ENCODE measurements at regions not wholly inside any gene's neighbourhood (a gene's known extent, or its start where the extent isn't known, plus 50 kb on each side); places are given as distances from the start of the nearest gene placed in this dataset.

DNA sequence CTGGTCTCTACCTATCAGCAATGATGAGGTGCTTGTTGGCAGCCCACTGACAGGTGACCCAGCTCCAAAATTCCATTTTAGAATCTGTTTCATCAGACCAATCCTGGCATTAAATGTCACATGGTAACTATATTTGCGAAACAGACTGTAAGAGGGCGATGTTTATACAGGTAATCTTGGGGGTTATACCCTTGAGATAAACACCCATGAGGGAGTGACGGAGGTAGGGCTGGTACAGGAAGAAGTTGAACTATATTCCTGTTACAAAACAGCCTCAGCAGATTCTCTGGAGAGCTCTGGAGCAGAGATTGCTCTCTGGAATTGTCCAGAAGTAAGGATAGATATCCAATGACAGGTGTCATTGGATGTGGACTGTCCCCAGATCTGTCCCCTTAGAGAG, 444.8 kb upstream of the DPP6 start (continued):
- no peak for TF ChIP-seq YEATS2 (CRISPR knock-in tag; IDR thresholded peaks at IDR 0.05; ENCODE audit: borderline replicate concordance)
- TF ChIP-seq, protein P1, sequence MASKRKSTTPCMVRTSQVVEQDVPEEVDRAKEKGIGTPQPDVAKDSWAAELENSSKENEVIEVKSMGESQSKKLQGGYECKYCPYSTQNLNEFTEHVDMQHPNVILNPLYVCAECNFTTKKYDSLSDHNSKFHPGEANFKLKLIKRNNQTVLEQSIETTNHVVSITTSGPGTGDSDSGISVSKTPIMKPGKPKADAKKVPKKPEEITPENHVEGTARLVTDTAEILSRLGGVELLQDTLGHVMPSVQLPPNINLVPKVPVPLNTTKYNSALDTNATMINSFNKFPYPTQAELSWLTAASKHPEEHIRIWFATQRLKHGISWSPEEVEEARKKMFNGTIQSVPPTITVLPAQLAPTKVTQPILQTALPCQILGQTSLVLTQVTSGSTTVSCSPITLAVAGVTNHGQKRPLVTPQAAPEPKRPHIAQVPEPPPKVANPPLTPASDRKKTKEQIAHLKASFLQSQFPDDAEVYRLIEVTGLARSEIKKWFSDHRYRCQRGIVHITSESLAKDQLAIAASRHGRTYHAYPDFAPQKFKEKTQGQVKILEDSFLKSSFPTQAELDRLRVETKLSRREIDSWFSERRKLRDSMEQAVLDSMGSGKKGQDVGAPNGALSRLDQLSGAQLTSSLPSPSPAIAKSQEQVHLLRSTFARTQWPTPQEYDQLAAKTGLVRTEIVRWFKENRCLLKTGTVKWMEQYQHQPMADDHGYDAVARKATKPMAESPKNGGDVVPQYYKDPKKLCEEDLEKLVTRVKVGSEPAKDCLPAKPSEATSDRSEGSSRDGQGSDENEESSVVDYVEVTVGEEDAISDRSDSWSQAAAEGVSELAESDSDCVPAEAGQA (IDR thresholded peaks at IDR 0.05; ENCODE audit: low read depth) = no peak
- TF ChIP-seq, protein P1 (CRISPR knock-in tag; IDR thresholded peaks at IDR 0.05; ENCODE audit: borderline replicate concordance) = no peak

DNA sequence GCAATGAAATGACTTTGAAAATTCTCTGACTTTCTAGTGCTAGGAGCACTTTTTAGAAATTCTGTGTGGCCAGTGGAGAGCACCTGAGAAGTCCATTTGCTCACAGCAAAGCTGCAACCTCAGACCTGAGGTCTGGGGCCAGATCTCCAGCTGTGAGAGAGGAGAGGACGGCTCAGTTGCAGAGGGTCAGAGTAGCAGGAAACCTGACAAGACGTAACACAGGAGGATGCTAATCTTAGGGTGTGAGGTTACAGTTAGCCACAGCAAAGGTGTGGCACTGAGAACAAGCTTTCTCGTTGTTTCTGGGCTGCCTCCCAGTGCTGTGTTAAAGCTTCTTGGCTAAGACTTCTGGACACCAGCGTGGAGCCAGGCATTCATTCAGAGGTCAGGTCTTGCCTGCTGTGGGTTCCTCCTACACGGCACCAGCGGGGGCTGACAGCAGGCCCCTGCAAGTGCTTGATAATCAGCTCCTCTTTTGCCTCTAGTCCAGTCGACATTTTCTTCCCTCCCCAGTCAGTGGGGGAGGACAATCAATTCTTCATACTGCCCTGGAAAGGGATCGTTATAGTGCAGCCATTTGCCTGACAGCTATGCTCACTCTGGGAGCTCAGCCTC, 435.4 kb upstream of the DPP6 start:
- Histone ChIP-seq H3K4me1 (ENCODE audit: insufficient read depth, low read length) (no peaks in the 10 kb centered on the region), H4K20me1 (ENCODE audit: insufficient read depth, low read length) (no peaks in the 10 kb centered on the region), H3K9ac (ENCODE audit: insufficient read depth, low read depth, low read length) (no peak overlapping the region), H3K79me2 (ENCODE audit: insufficient read depth, low read length) (no peaks in the 10 kb centered on the region), H3K27me3 (ENCODE audit: control insufficient read depth in 1 of 2, insufficient read depth in 2 of 2, low read length in 2 of 2) (no peaks in the 10 kb centered on the region), H3K4me3 (replicated peaks in 1 of 3; ENCODE audit: insufficient read depth in 1 of 3, low read depth in 2 of 3, low read length in 3 of 3) (no peak overlapping the region), H3K4me2 (ENCODE audit: low read depth, low read length) (no peak overlapping the region), H3K27ac (ENCODE audit: extremely low read length, insufficient read depth, low read length) (no peak overlapping the region), H3K9me3 (ENCODE audit: low read length) (peaks cover 11% of the 10 kb centered on the region; the same call in 1 of the 2 replicates), H2AFZ (ENCODE audit: low read length) (no peak overlapping the region), H3K36me3 (replicated peaks in 1 of 2; ENCODE audit: control insufficient read depth in 1 of 2, insufficient read depth in 2 of 2, low read length in 2 of 2) (no peaks in the 10 kb centered on the region)
- intact Hi-C loops (cut with micrococcal nuclease; ENCODE audit: unreplicated experiment) = no loop called here
- no peak for ATAC-seq
- ChIA-PET POLR2A (no interaction called here), CTCF (ENCODE audit: low intra/inter-chr PET ratio, low total read pairs) (no interaction called here)
- FAIRE-seq = no peak
- in situ Hi-C loops (cut with HindIII; ENCODE audit: extremely low pct_ligation_motif_present, low pct_unique_long_range_greater_than_20kb) = no loop called here
- DNase-seq (ENCODE audit: low spot score) = no peak
- WGBS (ENCODE audit: low lambda C conversion rate) = 0% methylated on average over 7 of the region's 8 CpGs
- no TSS peak for BruUV-seq (replicated peaks)
- TF ChIP-seq, protein P2, sequence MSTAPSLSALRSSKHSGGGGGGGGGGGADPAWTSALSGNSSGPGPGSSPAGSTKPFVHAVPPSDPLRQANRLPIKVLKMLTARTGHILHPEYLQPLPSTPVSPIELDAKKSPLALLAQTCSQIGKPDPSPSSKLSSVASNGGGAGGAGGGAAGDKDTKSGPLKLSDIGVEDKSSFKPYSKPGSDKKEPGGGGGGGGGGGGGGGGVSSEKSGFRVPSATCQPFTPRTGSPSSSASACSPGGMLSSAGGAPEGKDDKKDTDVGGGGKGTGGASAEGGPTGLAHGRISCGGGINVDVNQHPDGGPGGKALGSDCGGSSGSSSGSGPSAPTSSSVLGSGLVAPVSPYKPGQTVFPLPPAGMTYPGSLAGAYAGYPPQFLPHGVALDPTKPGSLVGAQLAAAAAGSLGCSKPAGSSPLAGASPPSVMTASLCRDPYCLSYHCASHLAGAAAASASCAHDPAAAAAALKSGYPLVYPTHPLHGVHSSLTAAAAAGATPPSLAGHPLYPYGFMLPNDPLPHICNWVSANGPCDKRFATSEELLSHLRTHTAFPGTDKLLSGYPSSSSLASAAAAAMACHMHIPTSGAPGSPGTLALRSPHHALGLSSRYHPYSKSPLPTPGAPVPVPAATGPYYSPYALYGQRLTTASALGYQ (CRISPR knock-in tag; IDR thresholded peaks at IDR 0.05) = no peak
- TF ChIP-seq, protein P3, sequence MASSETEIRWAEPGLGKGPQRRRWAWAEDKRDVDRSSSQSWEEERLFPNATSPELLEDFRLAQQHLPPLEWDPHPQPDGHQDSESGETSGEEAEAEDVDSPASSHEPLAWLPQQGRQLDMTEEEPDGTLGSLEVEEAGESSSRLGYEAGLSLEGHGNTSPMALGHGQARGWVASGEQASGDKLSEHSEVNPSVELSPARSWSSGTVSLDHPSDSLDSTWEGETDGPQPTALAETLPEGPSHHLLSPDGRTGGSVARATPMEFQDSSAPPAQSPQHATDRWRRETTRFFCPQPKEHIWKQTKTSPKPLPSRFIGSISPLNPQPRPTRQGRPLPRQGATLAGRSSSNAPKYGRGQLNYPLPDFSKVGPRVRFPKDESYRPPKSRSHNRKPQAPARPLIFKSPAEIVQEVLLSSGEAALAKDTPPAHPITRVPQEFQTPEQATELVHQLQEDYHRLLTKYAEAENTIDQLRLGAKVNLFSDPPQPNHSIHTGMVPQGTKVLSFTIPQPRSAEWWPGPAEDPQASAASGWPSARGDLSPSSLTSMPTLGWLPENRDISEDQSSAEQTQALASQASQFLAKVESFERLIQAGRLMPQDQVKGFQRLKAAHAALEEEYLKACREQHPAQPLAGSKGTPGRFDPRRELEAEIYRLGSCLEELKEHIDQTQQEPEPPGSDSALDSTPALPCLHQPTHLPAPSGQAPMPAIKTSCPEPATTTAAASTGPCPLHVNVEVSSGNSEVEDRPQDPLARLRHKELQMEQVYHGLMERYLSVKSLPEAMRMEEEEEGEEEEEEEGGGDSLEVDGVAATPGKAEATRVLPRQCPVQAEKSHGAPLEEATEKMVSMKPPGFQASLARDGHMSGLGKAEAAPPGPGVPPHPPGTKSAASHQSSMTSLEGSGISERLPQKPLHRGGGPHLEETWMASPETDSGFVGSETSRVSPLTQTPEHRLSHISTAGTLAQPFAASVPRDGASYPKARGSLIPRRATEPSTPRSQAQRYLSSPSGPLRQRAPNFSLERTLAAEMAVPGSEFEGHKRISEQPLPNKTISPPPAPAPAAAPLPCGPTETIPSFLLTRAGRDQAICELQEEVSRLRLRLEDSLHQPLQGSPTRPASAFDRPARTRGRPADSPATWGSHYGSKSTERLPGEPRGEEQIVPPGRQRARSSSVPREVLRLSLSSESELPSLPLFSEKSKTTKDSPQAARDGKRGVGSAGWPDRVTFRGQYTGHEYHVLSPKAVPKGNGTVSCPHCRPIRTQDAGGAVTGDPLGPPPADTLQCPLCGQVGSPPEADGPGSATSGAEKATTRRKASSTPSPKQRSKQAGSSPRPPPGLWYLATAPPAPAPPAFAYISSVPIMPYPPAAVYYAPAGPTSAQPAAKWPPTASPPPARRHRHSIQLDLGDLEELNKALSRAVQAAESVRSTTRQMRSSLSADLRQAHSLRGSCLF (CRISPR knock-in tag; IDR thresholded peaks at IDR 0.05; ENCODE audit: borderline replicate concordance) = no peak
- no peak for TF ChIP-seq NCOA5 (CRISPR knock-in tag; IDR thresholded peaks at IDR 0.05)
